ENCODE measurements at regions not wholly inside any gene's neighbourhood (a gene's known extent, or its start where the extent isn't known, plus 50 kb on each side); places are given as distances from the start of the nearest gene placed in this dataset.

GRCh38 chrX:45862801-45863200, 662.1 kb upstream of the DIPK2B start:
- no peak for DNase-seq (ENCODE audit: low spot score)
- in situ Hi-C loops (cut with MboI; ENCODE audit: low sequenced_read_pairs, unreplicated experiment), result no loop called here
- no peak for TF ChIP-seq CTCF (IDR thresholded peaks at IDR 0.05; ENCODE audit: borderline replicate concordance, control extremely low read depth, extremely low read depth, insufficient read depth, missing control alignments)

GRCh38 chrX:45860450-45860849, 659.8 kb upstream of the DIPK2B start:
- TF ChIP-seq CTCF (IDR thresholded peaks at IDR 0.05; ENCODE audit: borderline replicate concordance, control extremely low read depth, extremely low read depth, insufficient read depth, missing control alignments), result no peak
- in situ Hi-C loops (cut with MboI; ENCODE audit: low sequenced_read_pairs, unreplicated experiment), result no loop called here
- no peak for DNase-seq (ENCODE audit: low spot score)

- TF ChIP-seq CTCF (IDR thresholded peaks at IDR 0.05; ENCODE audit: borderline replicate concordance, control extremely low read depth, extremely low read depth, insufficient read depth, missing control alignments), result no peak
- in situ Hi-C loops (cut with MboI; ENCODE audit: low sequenced_read_pairs, unreplicated experiment), result no loop called here
- DNase-seq (ENCODE audit: low spot score), result no peak
These were observed 658.7 kb upstream of the DIPK2B start for GRCh38 chrX:45859407-45859806.

- DNase-seq (ENCODE audit: low spot score), result no peak
- no peak for TF ChIP-seq CTCF (IDR thresholded peaks at IDR 0.05; ENCODE audit: borderline replicate concordance, control extremely low read depth, extremely low read depth, insufficient read depth, missing control alignments)
- in situ Hi-C loops (cut with MboI; ENCODE audit: low sequenced_read_pairs, unreplicated experiment), result no loop called here
These were observed 652.2 kb upstream of the DIPK2B start for GRCh38 chrX:45852884-45853283.

- in situ Hi-C loops (cut with MboI; ENCODE audit: low sequenced_read_pairs, unreplicated experiment), result no loop called here
- DNase-seq (ENCODE audit: low spot score), result peak; percentile 9
- TF ChIP-seq CTCF (IDR thresholded peaks at IDR 0.05; ENCODE audit: borderline replicate concordance, control extremely low read depth, extremely low read depth, insufficient read depth, missing control alignments), result no peak
These were observed 650.8 kb upstream of the DIPK2B start for GRCh38 chrX:45851434-45851991.

- no peak for TF ChIP-seq CTCF (IDR thresholded peaks at IDR 0.05; ENCODE audit: borderline replicate concordance, control extremely low read depth, extremely low read depth, insufficient read depth, missing control alignments)
- in situ Hi-C loops (cut with MboI; ENCODE audit: low sequenced_read_pairs, unreplicated experiment), result no loop called here
- DNase-seq (ENCODE audit: low spot score), result peak; percentile 20
These were observed 650.2 kb upstream of the DIPK2B start for GRCh38 chrX:45850775-45851433.
